DND-41 (cell line): ENCODE measurements at regions not wholly inside any gene's neighbourhood (a gene's known extent, or its start where the extent isn't known, plus 50 kb on each side); places are given as distances from the start of the nearest gene placed in this dataset.

Experiments
- ATAC-seq: fragments of 200-7000 bp; cut with Tn5 transposase; 3 replicates; pipeline ENCODE4 v1.9.1; 2021; ENCODE audit warnings: low read depth; ENCODE audit not compliant: insufficient read depth
- DNase-seq: peaks from one replicate; pipeline ENCODE4 v3.0.0-alpha.2; 2020
- H2AFZ ChIP-seq: 2 replicates; pipeline ENCODE4 v1.6.0; 2012; ENCODE audit warnings: low read depth, low read length
- H3K27ac ChIP-seq: 2 replicates; pipeline ENCODE4 v1.5.1; 2012; ENCODE audit warnings: low read length, inconsistent platforms
- H3K27me3 ChIP-seq: fragments of 200-600 bp; sonication (generic); 2 replicates; pipeline ENCODE4 v1.6.0; 2012; ENCODE audit warnings: low read length, mild to moderate bottlenecking, inconsistent platforms; ENCODE audit not compliant: insufficient read depth, poor library complexity
- H3K36me3 ChIP-seq: 2 replicates; pipeline ENCODE4 v1.5.1; 2012; ENCODE audit warnings: low read length, inconsistent platforms; ENCODE audit not compliant: insufficient read depth
- H3K4me1 ChIP-seq: 2 replicates; pipeline ENCODE4 v1.5.1; 2012; ENCODE audit warnings: mild to moderate bottlenecking, low read length; ENCODE audit not compliant: insufficient read depth
- H3K4me2 ChIP-seq: 2 replicates; pipeline ENCODE4 v1.6.0; 2012; ENCODE audit warnings: mild to moderate bottlenecking, moderate library complexity, low read length, inconsistent platforms; ENCODE audit not compliant: insufficient read depth
- H3K4me3 ChIP-seq, 2 experiments: fragments of 200-600 bp in 1 of 2; shearing (Covaris generic) in 1 of 2; 2 replicates each; pipeline ENCODE4 v1.5.1; 2012 to 2016; ENCODE audit warnings: inconsistent platforms in 2 of 2, low read length in 2 of 2, mild to moderate bottlenecking in 2 of 2, low read depth in 1 of 2, moderate library complexity in 1 of 2
- H3K79me2 ChIP-seq: 2 replicates; pipeline ENCODE4 v1.6.0; 2012; ENCODE audit warnings: low read length, inconsistent platforms; ENCODE audit not compliant: insufficient read depth
- H3K9ac ChIP-seq: 2 replicates; pipeline ENCODE4 v1.6.0; 2012; ENCODE audit warnings: low read depth, mild to moderate bottlenecking, inconsistent platforms, low read length, moderate library complexity
- H3K9me3 ChIP-seq: 2 replicates; pipeline ENCODE4 v1.5.1; 2012; ENCODE audit warnings: low read length, moderate library complexity, mild to moderate bottlenecking, inconsistent platforms; ENCODE audit not compliant: insufficient read depth, severe bottlenecking
- H4K20me1 ChIP-seq: 2 replicates; pipeline ENCODE4 v1.6.0; 2012; ENCODE audit warnings: low read length; ENCODE audit not compliant: insufficient read depth
- EZH2 ChIP-seq: IDR thresholded peaks from 3 replicates; pipeline ENCODE4 v1.6.1; 2012; ENCODE audit warnings: borderline replicate concordance, low read depth, mild to moderate bottlenecking, moderate library complexity, low read length, inconsistent platforms; ENCODE audit not compliant: severe bottlenecking
- TF ChIP-seq, protein P1 (sequence below): IDR thresholded peaks from 2 replicates; pipeline ENCODE4 v1.5.1; 2012; ENCODE audit warnings: borderline replicate concordance, low read length, moderate library complexity, mild to moderate bottlenecking; ENCODE audit not compliant: poor library complexity, severe bottlenecking; ENCODE audit errors: extremely low read depth

DNA sequence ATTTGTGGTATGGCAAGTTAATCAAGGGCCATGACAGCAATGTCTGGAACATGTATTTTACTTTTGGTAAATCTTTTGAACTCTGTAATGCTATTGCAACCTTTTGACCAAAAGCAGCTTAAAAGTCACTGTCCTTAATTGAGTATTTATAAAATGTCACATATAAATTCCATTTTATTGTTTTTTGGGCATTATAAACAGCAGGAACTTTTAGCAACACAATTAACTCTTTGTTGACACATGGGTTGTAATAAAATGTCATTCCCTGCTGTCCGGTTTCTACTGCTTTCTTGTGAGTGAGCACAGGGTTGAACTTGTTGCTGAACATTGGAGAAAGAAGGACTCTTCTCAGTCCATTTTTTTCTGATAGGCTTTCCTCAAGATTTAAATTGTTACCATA lies 1923.1 kb downstream of the PCDH9 start:
- Histone ChIP-seq H3K36me3 (no peaks in the 10 kb centered on the region), H2AFZ (no peak overlapping the region), H3K27me3 (no peaks in the 10 kb centered on the region), H3K4me3 (no peak overlapping the region), H4K20me1 (no peaks in the 10 kb centered on the region), H3K9ac (no peak overlapping the region), H3K4me1 (no peaks in the 10 kb centered on the region), H3K27ac (no peak overlapping the region), H3K9me3 (no peaks in the 10 kb centered on the region), H3K79me2 (no peaks in the 10 kb centered on the region), H3K4me2 (no peak overlapping the region)
- ATAC-seq (no peak), DNase-seq (no peak)
- TF ChIP-seq, protein P1, sequence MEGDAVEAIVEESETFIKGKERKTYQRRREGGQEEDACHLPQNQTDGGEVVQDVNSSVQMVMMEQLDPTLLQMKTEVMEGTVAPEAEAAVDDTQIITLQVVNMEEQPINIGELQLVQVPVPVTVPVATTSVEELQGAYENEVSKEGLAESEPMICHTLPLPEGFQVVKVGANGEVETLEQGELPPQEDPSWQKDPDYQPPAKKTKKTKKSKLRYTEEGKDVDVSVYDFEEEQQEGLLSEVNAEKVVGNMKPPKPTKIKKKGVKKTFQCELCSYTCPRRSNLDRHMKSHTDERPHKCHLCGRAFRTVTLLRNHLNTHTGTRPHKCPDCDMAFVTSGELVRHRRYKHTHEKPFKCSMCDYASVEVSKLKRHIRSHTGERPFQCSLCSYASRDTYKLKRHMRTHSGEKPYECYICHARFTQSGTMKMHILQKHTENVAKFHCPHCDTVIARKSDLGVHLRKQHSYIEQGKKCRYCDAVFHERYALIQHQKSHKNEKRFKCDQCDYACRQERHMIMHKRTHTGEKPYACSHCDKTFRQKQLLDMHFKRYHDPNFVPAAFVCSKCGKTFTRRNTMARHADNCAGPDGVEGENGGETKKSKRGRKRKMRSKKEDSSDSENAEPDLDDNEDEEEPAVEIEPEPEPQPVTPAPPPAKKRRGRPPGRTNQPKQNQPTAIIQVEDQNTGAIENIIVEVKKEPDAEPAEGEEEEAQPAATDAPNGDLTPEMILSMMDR, result no peak
- TF ChIP-seq EZH2, result no peak

- Histone ChIP-seq H3K4me2 (no peak overlapping the region), H3K79me2 (no peaks in the 10 kb centered on the region), H3K9me3 (no peaks in the 10 kb centered on the region), H3K27ac (no peak overlapping the region), H2AFZ (no peak overlapping the region), H3K4me1 (no peaks in the 10 kb centered on the region), H3K9ac (no peak overlapping the region), H3K36me3 (no peaks in the 10 kb centered on the region), H4K20me1 (no peaks in the 10 kb centered on the region), H3K4me3 (no peak overlapping the region), H3K27me3 (no peaks in the 10 kb centered on the region)
- TF ChIP-seq, protein P1, result no peak
- no peak for TF ChIP-seq EZH2
- no peak for DNase-seq
- no peak for ATAC-seq
Measured at GRCh38 chr13:65302691-65303090, 1927.4 kb downstream of the PCDH9 start.

DNA sequence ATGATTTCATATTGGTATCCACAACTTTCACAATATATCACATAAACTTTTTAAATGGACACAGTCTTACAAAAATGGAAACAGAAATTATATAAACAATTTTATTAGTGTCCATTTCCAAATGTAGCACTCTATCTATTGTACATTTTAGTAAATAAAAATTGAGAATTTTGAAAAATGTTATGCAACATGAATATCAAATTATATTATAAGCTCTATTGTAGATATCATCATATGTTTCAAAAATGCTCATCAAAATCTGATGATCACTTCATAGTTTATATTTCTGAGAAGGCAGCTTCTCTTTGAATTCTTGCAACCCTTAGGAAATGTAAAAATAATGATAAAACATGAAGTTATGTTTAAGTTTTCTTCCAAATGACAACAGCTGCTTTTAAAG lies 1928.6 kb downstream of the PCDH9 start:
- DNase-seq, result no peak
- Histone ChIP-seq H3K36me3 (no peaks in the 10 kb centered on the region), H3K4me3 (no peak overlapping the region), H3K79me2 (no peaks in the 10 kb centered on the region), H3K9ac (no peak overlapping the region), H2AFZ (no peak overlapping the region), H3K27me3 (no peaks in the 10 kb centered on the region), H3K4me1 (no peaks in the 10 kb centered on the region), H4K20me1 (no peaks in the 10 kb centered on the region), H3K27ac (no peak overlapping the region), H3K9me3 (no peaks in the 10 kb centered on the region), H3K4me2 (no peak overlapping the region)
- TF ChIP-seq, protein P1, result no peak
- TF ChIP-seq EZH2, result no peak
- ATAC-seq, result no peak

DNA sequence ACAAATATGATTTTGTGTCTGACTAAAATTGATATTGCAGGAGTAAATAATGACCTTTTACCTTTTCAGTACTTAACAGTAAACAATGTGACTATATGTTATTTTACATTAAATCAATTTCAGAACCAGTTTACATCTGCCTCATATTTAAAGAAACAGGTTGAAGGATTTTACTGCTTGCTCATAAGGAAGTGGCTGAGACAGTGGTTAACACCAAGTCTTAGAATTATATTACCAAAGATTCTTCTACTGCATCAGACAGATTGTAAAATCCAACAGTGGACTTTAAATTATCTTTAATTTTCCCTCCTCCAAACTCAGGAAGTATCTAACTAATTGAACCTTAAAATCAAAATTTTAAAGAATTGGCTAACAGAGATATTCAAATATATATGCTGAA lies 1929.9 kb downstream of the PCDH9 start:
- H3K4me1 ChIP-seq, result no peaks in the 10 kb centered on the region
- H3K9me3 ChIP-seq, result no peaks in the 10 kb centered on the region
- no peaks in the 10 kb centered on the region for H3K79me2 ChIP-seq
- ATAC-seq (no peak), DNase-seq (no peak)
- H2AFZ ChIP-seq, result no peak overlapping the region
- no peaks in the 10 kb centered on the region for H4K20me1 ChIP-seq
- no peaks in the 10 kb centered on the region for H3K27me3 ChIP-seq
- H3K4me3 ChIP-seq, result no peak overlapping the region
- no peaks in the 10 kb centered on the region for H3K36me3 ChIP-seq
- TF ChIP-seq, protein P1, result no peak
- TF ChIP-seq EZH2, result no peak
- H3K9ac ChIP-seq, result no peak overlapping the region
- no peak overlapping the region for H3K4me2 ChIP-seq
- H3K27ac ChIP-seq, result no peak overlapping the region
